Keratinocyte (primary cell): ENCODE measurements at regions not wholly inside any gene's neighbourhood (a gene's known extent, or its start where the extent isn't known, plus 50 kb on each side); places are given as distances from the start of the nearest gene placed in this dataset.

Source experiments
- DNase-seq: peaks from one replicate; pipeline ENCODE4 v3.0.0-alpha.2; 2011; ENCODE audit warnings: low read depth, missing footprints, low spot score
- FAIRE-seq: peaks from 2 replicates; lab custom pipeline; 2011; peaks lifted over from hg19 to GRCh38; lab: Jason Lieb, UNC
- H2AFZ ChIP-seq: 2 replicates; pipeline ENCODE4 v1.6.0; 2012; ENCODE audit warnings: low read length, control low read depth, inconsistent platforms; ENCODE audit not compliant: control insufficient read depth
- H3K27ac ChIP-seq: 2 replicates; pipeline ENCODE4 v1.5.1; 2011; ENCODE audit warnings: low read length; ENCODE audit not compliant: control insufficient read depth, insufficient read depth
- H3K27me3 ChIP-seq: 3 replicates; pipeline ENCODE4 v1.6.0; 2011; ENCODE audit warnings: low read length; ENCODE audit not compliant: control insufficient read depth, insufficient read depth; ENCODE audit errors: extremely low read depth
- H3K36me3 ChIP-seq, 2 experiments: 2 replicates in 1 of 2; 3 replicates in 1 of 2; pipeline ENCODE4 v1.5.1; 2011; ENCODE audit warnings: low read length in 2 of 2, mild to moderate bottlenecking in 1 of 2; ENCODE audit not compliant: control insufficient read depth in 2 of 2, insufficient read depth in 2 of 2; ENCODE audit errors: extremely low read depth in 1 of 2
- H3K4me1 ChIP-seq: 3 replicates; pipeline ENCODE4 v1.5.1; 2011; ENCODE audit warnings: low read length; ENCODE audit not compliant: control insufficient read depth, insufficient read depth; ENCODE audit errors: extremely low read depth
- H3K4me2 ChIP-seq: 3 replicates; pipeline ENCODE4 v1.6.0; 2011; ENCODE audit warnings: low read depth, low read length; ENCODE audit not compliant: control insufficient read depth, insufficient read depth; ENCODE audit errors: extremely low read depth
- H3K4me3 ChIP-seq, 3 experiments: fragments of 200-600 bp in 1 of 3; sonication (generic) in 1 of 3; 2 replicates in 2 of 3; 3 replicates in 1 of 3; pipeline ENCODE4 v1.5.1; 2011 to 2016; ENCODE audit warnings: low read length in 3 of 3, mild to moderate bottlenecking in 3 of 3, control low read depth in 2 of 3, inconsistent platforms in 1 of 3, low read depth in 1 of 3, mixed read lengths in 1 of 3, mixed run types in 1 of 3, moderate library complexity in 1 of 3; ENCODE audit not compliant: control insufficient read depth in 2 of 3, insufficient read depth in 2 of 3; ENCODE audit errors: extremely low read depth in 1 of 3
- H3K79me2 ChIP-seq: 2 replicates; pipeline ENCODE4 v1.6.0; 2012; ENCODE audit warnings: low read length; ENCODE audit not compliant: control insufficient read depth, insufficient read depth
- H3K9ac ChIP-seq: 3 replicates; pipeline ENCODE4 v1.6.0; 2011; ENCODE audit warnings: low read length; ENCODE audit not compliant: control insufficient read depth, insufficient read depth; ENCODE audit errors: extremely low read depth
- H3K9me1 ChIP-seq: 3 replicates; pipeline ENCODE4 v1.6.0; 2011; ENCODE audit warnings: low read length; ENCODE audit not compliant: control insufficient read depth, insufficient read depth; ENCODE audit errors: extremely low read depth
- H3K9me3 ChIP-seq: 2 replicates; pipeline ENCODE4 v1.5.1; 2012; ENCODE audit warnings: low read depth, low read length; ENCODE audit not compliant: control insufficient read depth
- H4K20me1 ChIP-seq: 3 replicates; pipeline ENCODE4 v1.6.0; 2011; ENCODE audit warnings: low read length; ENCODE audit not compliant: control insufficient read depth, insufficient read depth; ENCODE audit errors: extremely low read depth
- EZH2 ChIP-seq: IDR thresholded peaks from one replicate; pipeline ENCODE4 v1.6.1; 2012; ENCODE audit warnings: inconsistent platforms, mild to moderate bottlenecking, low read length, moderate library complexity
- dilution Hi-C: fragments of 300-500 bp; cut with MboI; formaldehyde crosslinking; loops from one replicate; pipeline ENCODE4 v1.7.0; 2020; ENCODE audit warnings: low sequenced_read_pairs; ENCODE audit not compliant: extremely low pct_ligation_motif_present
- TF ChIP-seq, protein P1 (sequence below), 3 experiments: IDR thresholded peaks in 1 of 3; conservative IDR thresholded peaks in 1 of 3; optimal IDR thresholded peaks in 1 of 3; 2 replicates in 2 of 3; 3 replicates in 1 of 3; pipeline versions ENCODE3 to v1.5.1; 2011; ENCODE audit warnings: low read length in 3 of 3, mild to moderate bottlenecking in 3 of 3, moderate library complexity in 2 of 3, control low read depth in 1 of 3, inconsistent platforms in 1 of 3; ENCODE audit not compliant: insufficient read depth in 2 of 3; ENCODE audit errors: extremely low read depth in 1 of 3

DNA sequence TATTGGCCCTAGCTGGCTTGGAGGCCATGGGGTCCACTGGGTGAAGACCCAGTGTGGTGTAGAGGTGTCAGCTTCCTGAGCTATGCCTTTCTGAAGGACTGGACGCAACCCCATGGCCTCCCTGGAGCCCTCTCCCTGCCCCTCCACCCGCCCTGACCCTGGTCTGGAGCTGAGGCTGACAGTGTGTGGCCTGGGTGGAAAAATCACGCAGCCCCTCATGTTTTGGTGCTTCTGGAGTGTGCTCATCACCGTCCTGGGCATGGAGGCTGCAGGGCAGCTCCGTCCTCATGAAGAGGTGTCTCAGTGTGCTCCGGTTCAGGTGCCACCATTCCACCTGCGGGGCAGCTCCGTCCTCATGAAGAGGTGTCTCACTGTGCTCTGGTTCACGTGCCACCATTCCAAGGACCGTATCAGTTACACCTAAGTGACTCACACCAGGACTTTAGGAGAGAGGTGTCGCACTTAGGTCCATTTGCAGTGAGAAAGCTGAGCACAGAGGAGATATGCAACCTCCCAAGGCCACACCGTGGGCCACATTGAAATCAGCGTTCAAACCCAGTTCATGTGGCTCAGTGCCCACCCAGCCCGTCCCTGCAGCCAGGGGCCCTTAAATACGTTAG is 214.3 kb upstream of the IRX1 start:
- Histone ChIP-seq H3K79me2 (no peaks in the 10 kb centered on the region), H3K9me3 (peaks cover 5% of the 10 kb centered on the region), H4K20me1 (no peaks in the 10 kb centered on the region), H3K9me1 (no peaks in the 10 kb centered on the region), H3K27ac (no peak overlapping the region), H3K4me3 (no peak overlapping the region), H3K9ac (no peak overlapping the region), H2AFZ (no peak overlapping the region), H3K4me1 (no peaks in the 10 kb centered on the region), H3K27me3 (no peaks in the 10 kb centered on the region), H3K4me2 (no peak overlapping the region), H3K36me3 (no peaks in the 10 kb centered on the region)
- no peak for FAIRE-seq
- dilution Hi-C loops: no loop called here
- no peak for TF ChIP-seq EZH2
- TF ChIP-seq, protein P1, sequence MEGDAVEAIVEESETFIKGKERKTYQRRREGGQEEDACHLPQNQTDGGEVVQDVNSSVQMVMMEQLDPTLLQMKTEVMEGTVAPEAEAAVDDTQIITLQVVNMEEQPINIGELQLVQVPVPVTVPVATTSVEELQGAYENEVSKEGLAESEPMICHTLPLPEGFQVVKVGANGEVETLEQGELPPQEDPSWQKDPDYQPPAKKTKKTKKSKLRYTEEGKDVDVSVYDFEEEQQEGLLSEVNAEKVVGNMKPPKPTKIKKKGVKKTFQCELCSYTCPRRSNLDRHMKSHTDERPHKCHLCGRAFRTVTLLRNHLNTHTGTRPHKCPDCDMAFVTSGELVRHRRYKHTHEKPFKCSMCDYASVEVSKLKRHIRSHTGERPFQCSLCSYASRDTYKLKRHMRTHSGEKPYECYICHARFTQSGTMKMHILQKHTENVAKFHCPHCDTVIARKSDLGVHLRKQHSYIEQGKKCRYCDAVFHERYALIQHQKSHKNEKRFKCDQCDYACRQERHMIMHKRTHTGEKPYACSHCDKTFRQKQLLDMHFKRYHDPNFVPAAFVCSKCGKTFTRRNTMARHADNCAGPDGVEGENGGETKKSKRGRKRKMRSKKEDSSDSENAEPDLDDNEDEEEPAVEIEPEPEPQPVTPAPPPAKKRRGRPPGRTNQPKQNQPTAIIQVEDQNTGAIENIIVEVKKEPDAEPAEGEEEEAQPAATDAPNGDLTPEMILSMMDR (optimal IDR thresholded peaks at IDR 0.05 in 1 of 3, IDR thresholded peaks at IDR 0.05 in 1 of 3, conservative IDR thresholded peaks at IDR 0.05 in 1 of 3; ENCODE audit: extremely low read depth in 1 of 3, insufficient read depth in 2 of 3, low read length in 3 of 3): no peak
- DNase-seq: no peak

DNA sequence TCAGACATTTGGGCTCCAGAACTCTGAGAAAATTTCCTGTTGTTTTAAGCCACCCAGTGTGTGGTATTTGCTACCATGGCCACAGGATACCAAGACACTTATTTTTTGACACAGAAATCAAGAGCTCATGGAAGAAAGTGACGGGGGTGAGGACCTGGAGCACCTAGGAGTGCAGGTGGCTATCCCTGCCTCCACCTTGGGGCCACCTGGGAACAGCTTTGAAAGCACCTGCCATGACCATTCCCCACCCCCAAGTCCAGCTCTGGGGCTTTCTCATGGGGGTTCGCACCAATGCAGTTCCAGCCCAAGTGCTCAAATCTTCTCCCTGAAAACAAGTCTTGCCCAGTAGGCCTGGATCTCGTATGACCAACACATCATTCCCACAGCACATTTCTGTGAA is 214.9 kb upstream of the IRX1 start:
- DNase-seq: no peak
- no peak overlapping the region for H3K9ac ChIP-seq
- no peak overlapping the region for H3K4me2 ChIP-seq
- no peak for FAIRE-seq
- no peak overlapping the region for H3K27ac ChIP-seq
- TF ChIP-seq, protein P1 (optimal IDR thresholded peaks at IDR 0.05 in 1 of 3, IDR thresholded peaks at IDR 0.05 in 1 of 3, conservative IDR thresholded peaks at IDR 0.05 in 1 of 3; ENCODE audit: extremely low read depth in 1 of 3, insufficient read depth in 2 of 3, low read length in 3 of 3): no peak
- no peak for TF ChIP-seq EZH2
- no peaks in the 10 kb centered on the region for H3K79me2 ChIP-seq
- H3K4me3 ChIP-seq: no peak overlapping the region
- dilution Hi-C loops: no loop called here
- H3K36me3 ChIP-seq: no peaks in the 10 kb centered on the region
- no peaks in the 10 kb centered on the region for H3K27me3 ChIP-seq
- H3K9me3 ChIP-seq: peaks cover 5% of the 10 kb centered on the region
- H3K4me1 ChIP-seq: no peaks in the 10 kb centered on the region
- no peaks in the 10 kb centered on the region for H4K20me1 ChIP-seq
- H3K9me1 ChIP-seq: no peaks in the 10 kb centered on the region
- no peak overlapping the region for H2AFZ ChIP-seq
